Peyer's patch (tissue), 4 donors: ENCODE measurements at regions not wholly inside any gene's neighbourhood (a gene's known extent, or its start where the extent isn't known, plus 50 kb on each side); places are given as distances from the start of the nearest gene placed in this dataset.
"Not testable (repeated sequence)": the region's sequence is repeated elsewhere in the genome, so short reads cannot be mapped to it uniquely, and the experiment has no call there.

Source experiments
- DNase-seq, 3 donors: peaks; one replicate each; pipeline ENCODE4 v3.0.0-alpha.2; 2017 to 2019
- H3K27ac ChIP-seq, 4 donors: fragments of 200-600 bp; sonication (generic); one replicate each; pipeline ENCODE4 v1.5.1; 2016 to 2019
- H3K27me3 ChIP-seq, 2 donors: fragments of 200-600 bp; sonication (generic); one replicate each; pipeline ENCODE4 v1.5.1; 2019
- H3K36me3 ChIP-seq, 3 donors: fragments of 200-600 bp; sonication (generic); one replicate each; pipeline ENCODE4 v1.5.1; 2016 to 2019
- H3K4me1 ChIP-seq, 4 donors: fragments of 200-600 bp; sonication (generic); one replicate each; pipeline ENCODE4 v1.5.1; 2016 to 2019
- H3K4me3 ChIP-seq, 4 donors: fragments of 200-600 bp; sonication (generic); 1 replicate in 3 of 4; 2 replicates in 1 of 4; pipeline ENCODE4 v1.5.1; 2016 to 2019; ENCODE audit warnings: mild to moderate bottlenecking in 1 of 4
- H3K9me3 ChIP-seq, 4 donors: fragments of 200-600 bp; sonication (generic); one replicate each; pipeline ENCODE4 v1.5.1; 2016 to 2019; ENCODE audit warnings: mild to moderate bottlenecking in 1 of 4
- POLR2A ChIP-seq, 2 donors: fragments of 450-650 bp; IDR thresholded peaks; one replicate each; pipeline ENCODE4 v1.5.1; 2017; ENCODE audit warnings: antibody characterized with exemption in 2 of 2, mild to moderate bottlenecking in 2 of 2, moderate library complexity in 2 of 2
- TF ChIP-seq, protein P1 (sequence below), 6 experiments: fragments of 450-650 bp in 4 of 6; fragments of 200-600 bp in 2 of 6; sonication (generic) in 1 of 6; IDR thresholded peaks; one replicate each; pipeline ENCODE4 v1.5.1; 2017 to 2019; ENCODE audit warnings: antibody characterized with exemption in 6 of 6, mild to moderate bottlenecking in 3 of 6, moderate library complexity in 1 of 6

DNA sequence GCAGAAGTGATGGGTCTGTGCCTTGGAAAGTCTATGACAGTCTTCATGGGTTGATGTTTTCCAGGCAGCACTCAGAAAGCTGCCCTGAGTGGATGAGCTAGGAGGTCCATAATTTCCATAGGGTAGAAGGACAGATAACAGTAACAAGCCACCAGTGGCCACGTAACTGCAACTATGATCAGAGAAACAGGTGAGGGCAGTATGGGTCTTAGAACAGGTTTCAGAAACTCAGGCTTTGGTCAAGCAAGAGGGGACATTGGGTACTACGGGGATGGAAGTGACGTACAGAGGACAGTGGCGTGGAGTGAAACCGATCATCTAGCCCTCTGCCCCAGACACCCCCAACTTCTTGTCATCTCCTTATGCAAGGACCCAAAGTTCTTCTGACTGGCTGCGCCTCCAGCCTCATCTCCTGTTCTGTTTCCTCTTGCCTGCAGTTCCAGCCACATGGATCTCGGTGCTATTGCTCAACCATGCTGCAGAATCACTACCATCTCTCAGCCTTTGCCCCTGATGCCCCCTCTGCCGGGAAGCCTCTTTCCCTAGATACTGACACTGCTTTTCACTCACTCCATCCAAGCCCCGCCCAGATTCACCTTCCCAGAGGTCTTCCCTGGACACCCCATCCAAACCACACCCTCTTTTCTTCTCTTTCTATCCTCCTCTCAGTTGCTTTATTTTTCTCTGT lies 123.4 kb downstream of the MFAP3L start:
- H3K27ac ChIP-seq, result no peak overlapping the region
- TF ChIP-seq, protein P1, sequence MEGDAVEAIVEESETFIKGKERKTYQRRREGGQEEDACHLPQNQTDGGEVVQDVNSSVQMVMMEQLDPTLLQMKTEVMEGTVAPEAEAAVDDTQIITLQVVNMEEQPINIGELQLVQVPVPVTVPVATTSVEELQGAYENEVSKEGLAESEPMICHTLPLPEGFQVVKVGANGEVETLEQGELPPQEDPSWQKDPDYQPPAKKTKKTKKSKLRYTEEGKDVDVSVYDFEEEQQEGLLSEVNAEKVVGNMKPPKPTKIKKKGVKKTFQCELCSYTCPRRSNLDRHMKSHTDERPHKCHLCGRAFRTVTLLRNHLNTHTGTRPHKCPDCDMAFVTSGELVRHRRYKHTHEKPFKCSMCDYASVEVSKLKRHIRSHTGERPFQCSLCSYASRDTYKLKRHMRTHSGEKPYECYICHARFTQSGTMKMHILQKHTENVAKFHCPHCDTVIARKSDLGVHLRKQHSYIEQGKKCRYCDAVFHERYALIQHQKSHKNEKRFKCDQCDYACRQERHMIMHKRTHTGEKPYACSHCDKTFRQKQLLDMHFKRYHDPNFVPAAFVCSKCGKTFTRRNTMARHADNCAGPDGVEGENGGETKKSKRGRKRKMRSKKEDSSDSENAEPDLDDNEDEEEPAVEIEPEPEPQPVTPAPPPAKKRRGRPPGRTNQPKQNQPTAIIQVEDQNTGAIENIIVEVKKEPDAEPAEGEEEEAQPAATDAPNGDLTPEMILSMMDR (IDR thresholded peaks at IDR 0.05), result no peak
- TF ChIP-seq POLR2A (IDR thresholded peaks at IDR 0.05), result no peak

DNA sequence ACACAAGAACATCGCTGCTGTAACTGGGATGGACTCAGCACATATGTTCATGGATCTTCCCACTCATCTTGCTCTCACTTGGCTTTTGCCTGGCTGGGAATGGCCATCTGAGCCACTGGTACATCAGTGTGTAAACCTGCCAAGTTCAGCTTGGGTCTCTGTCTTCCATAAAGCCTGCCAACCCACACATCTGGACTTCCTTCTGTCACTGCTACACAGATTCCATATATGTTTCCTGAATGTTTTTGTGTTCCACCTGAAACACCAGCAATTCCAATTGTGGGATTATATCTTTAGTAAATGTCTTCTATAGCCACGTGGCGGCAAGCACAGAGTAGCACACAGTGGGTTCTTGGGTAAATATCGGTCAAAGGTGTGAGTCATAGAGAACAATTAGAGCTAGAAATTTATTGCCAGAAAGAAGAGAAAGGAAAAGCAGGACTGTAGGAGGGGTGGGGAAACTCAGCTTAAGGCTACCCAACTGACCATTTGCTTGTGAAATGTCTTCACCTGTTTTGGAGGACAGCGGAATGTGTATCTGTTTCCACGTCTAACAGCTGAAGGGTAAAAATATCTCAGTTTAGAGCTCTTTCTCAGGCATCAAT lies 125.9 kb downstream of the MFAP3L start:
- H3K4me3 ChIP-seq, result no peak overlapping the region
- no peaks in the 10 kb centered on the region for H3K27me3 ChIP-seq
- no peaks in the 10 kb centered on the region for H3K9me3 ChIP-seq
- no peaks in the 10 kb centered on the region for H3K4me1 ChIP-seq
- TF ChIP-seq, protein P1 (IDR thresholded peaks at IDR 0.05), result no peak
- TF ChIP-seq POLR2A (IDR thresholded peaks at IDR 0.05), result no peak
- no peak overlapping the region for H3K27ac ChIP-seq
- no peaks in the 10 kb centered on the region for H3K36me3 ChIP-seq
- DNase-seq, result no peak

More for the DNA sequence above, 123.4 kb downstream of the MFAP3L start:
- no peaks in the 10 kb centered on the region for H3K9me3 ChIP-seq
- no peaks in the 10 kb centered on the region for H3K4me1 ChIP-seq
- no peaks in the 10 kb centered on the region for H3K36me3 ChIP-seq
- H3K27me3 ChIP-seq, result no peaks in the 10 kb centered on the region
- DNase-seq, result no peak
- H3K4me3 ChIP-seq, result no peak overlapping the region

DNA sequence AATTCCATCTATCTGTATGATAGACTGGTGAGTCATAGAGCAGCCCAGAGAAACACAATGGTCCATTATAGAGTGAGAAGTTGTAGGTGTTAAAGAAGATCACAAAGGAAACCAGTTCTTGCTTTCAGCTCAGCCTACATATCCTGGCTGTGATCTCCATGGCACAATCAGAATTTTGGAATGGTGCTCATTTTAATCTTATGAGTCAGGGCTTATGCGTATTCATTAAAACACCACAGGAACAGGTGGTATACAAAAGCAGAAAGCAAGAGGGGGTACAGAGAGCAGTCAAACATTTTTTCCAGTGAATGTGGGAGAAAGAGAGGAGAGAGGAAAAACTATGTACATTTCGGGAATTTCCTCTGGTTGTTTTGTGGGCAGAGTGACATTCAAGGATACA lies 126.9 kb downstream of the MFAP3L start:
- H3K27me3 ChIP-seq, result no peaks in the 10 kb centered on the region
- no peak overlapping the region for H3K27ac ChIP-seq

GRCh38 chr4:169898095-169898494 lies 128.1 kb downstream of the MFAP3L start:
- TF ChIP-seq, protein P1 (IDR thresholded peaks at IDR 0.05), result no peak
- TF ChIP-seq POLR2A (IDR thresholded peaks at IDR 0.05), result no peak
- no peak for DNase-seq
- Histone ChIP-seq H3K36me3 (no peaks in the 10 kb centered on the region), H3K27me3 (no peaks in the 10 kb centered on the region), H3K27ac (no peak overlapping the region), H3K9me3 (no peaks in the 10 kb centered on the region), H3K4me1 (no peaks in the 10 kb centered on the region), H3K4me3 (no peak overlapping the region)

More for the DNA sequence above, 126.9 kb downstream of the MFAP3L start:
- H3K9me3 ChIP-seq, result no peaks in the 10 kb centered on the region
- H3K36me3 ChIP-seq, result no peaks in the 10 kb centered on the region
- DNase-seq, result no peak
- TF ChIP-seq, protein P1 (IDR thresholded peaks at IDR 0.05), result no peak
- H3K4me1 ChIP-seq, result no peaks in the 10 kb centered on the region
- H3K4me3 ChIP-seq, result no peak overlapping the region

GRCh38 chr4:169894767-169895166 lies 131.4 kb downstream of the MFAP3L start:
- not testable (repeated sequence) for DNase-seq, H3K36me3 ChIP-seq, H3K9me3 ChIP-seq, H3K4me3 ChIP-seq, H3K4me1 ChIP-seq, H3K27me3 ChIP-seq, H3K27ac ChIP-seq

- no peaks in the 10 kb centered on the region for H3K9me3 ChIP-seq
- TF ChIP-seq, protein P1 (IDR thresholded peaks at IDR 0.05), result no peak
- TF ChIP-seq POLR2A (IDR thresholded peaks at IDR 0.05), result no peak
- no peak overlapping the region for H3K27ac ChIP-seq
- H3K36me3 ChIP-seq, result no peaks in the 10 kb centered on the region
- no peaks in the 10 kb centered on the region for H3K4me1 ChIP-seq
- no peak overlapping the region for H3K4me3 ChIP-seq
- no peaks in the 10 kb centered on the region for H3K27me3 ChIP-seq
- DNase-seq, result no peak
Observed at GRCh38 chr4:169885893-169886292, 128.1 kb upstream of the HPF1 start.
